ENCODE measurements at regions not wholly inside any gene's neighbourhood (a gene's known extent, or its start where the extent isn't known, plus 50 kb on each side); places are given as distances from the start of the nearest gene placed in this dataset.
"Not testable (repeated sequence)": the region's sequence is repeated elsewhere in the genome, so short reads cannot be mapped to it uniquely, and the experiment has no call there.

GRCh38 chr20:56698749-56699148, 69.6 kb downstream of the TFAP2C start:
- no peak for TF ChIP-seq ZFX (IDR thresholded peaks at IDR 0.05; ENCODE audit: borderline replicate concordance)
- TF ChIP-seq CTCF (IDR thresholded peaks at IDR 0.05), result no peak
- H3K27ac ChIP-seq, result no peak overlapping the region

GRCh38 chr20:56702931-56703840, 74.1 kb downstream of the TFAP2C start:
- TF ChIP-seq CTCF (IDR thresholded peaks at IDR 0.05) (no peak), ZFX (IDR thresholded peaks at IDR 0.05; ENCODE audit: borderline replicate concordance) (no peak)
- H3K27ac ChIP-seq, result no peak overlapping the region

DNA sequence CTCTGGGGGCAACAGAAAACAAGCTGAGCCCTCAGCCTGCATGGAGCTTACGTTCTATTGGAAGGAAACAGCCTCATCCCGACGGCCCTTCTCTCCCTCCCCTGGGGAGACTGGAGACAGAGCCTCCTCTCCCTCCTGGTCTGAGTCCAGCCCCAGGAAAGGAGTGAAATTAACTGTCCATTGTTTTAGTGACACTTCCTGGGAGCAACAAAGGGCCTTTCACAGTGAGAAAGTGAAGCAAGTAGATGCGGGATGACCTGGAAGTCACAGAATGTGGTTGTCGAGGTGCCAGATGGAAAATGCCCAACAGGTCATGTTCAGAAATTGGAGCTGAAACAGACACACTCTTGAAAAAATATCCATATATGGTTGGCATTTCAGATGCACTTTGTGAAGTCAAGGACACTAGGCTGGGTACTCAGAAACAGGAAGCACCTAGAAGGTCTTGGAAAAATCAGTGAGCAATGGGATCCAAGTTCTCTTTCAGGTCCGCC, 77.8 kb downstream of the TFAP2C start:
- TF ChIP-seq CTCF (IDR thresholded peaks at IDR 0.05) (no peak), ZFX (IDR thresholded peaks at IDR 0.05; ENCODE audit: borderline replicate concordance) (no peak)
- H3K27ac ChIP-seq, result no peak overlapping the region

DNA sequence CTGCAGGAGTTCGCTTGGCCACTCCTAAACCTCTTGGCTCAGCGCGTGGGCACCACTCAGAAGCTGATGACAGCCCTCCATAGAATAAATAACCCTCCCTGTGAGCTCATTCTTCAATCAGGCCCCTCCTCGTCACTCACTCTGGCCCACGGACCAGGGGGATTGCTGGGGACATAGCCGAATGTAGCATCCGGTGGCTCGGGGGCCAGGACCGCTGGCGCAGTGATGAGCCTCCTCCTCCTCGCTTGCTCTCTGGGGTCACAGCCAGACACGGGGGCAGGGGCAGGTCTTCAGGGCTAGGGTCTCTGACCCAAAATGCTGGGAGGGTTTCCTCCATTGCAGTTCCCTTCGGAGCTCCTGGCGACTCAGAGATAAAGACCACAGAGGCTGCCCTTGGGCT, 79.9 kb downstream of the TFAP2C start:
- TF ChIP-seq ZFX (IDR thresholded peaks at IDR 0.05; ENCODE audit: borderline replicate concordance) (no peak), CTCF (IDR thresholded peaks at IDR 0.05) (no peak)
- no peak overlapping the region for H3K27ac ChIP-seq

GRCh38 chr20:56710125-56710524, 81.0 kb downstream of the TFAP2C start:
- no peak overlapping the region for H3K27ac ChIP-seq
- no peak for TF ChIP-seq ZFX (IDR thresholded peaks at IDR 0.05; ENCODE audit: borderline replicate concordance)
- TF ChIP-seq CTCF (IDR thresholded peaks at IDR 0.05), result no peak

DNA sequence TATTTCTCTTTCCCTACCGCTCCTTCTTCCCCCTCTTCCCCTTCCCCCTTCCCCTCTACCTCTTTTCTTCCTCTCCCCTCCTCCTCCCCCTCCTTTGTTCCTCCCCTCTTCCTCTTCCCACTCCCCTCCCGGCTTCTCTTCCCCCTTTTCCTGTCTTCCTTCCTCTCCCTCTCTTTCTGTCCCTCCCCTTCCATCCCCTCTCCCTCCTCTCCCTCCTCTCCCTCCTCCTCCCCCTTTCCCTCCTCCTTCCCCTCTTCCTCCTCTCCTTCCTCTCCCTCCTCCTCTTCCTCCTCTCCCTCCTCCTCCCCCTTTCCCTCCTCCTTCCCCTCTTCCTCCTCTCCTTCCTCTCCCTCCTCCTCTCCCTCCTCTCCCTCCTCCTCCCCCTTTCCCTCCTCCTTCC, 81.5 kb downstream of the TFAP2C start:
- H3K27ac ChIP-seq, result not testable (repeated sequence)

- H3K27ac ChIP-seq, result no peak overlapping the region
- TF ChIP-seq ZFX (IDR thresholded peaks at IDR 0.05; ENCODE audit: borderline replicate concordance) (no peak), CTCF (IDR thresholded peaks at IDR 0.05) (no peak)
Observed at GRCh38 chr20:56711018-56711417, 81.9 kb downstream of the TFAP2C start.

Measured in 22Rv1 (cell line).